H1 (cell line): ENCODE measurements at regions not wholly inside any gene's neighbourhood (a gene's known extent, or its start where the extent isn't known, plus 50 kb on each side); places are given as distances from the start of the nearest gene placed in this dataset.

Source experiments
- BCL11A ChIP-seq, 2 experiments: IDR thresholded peaks; one replicate each; pipeline ENCODE4 v1.6.1; 2011; ENCODE audit warnings: low read depth in 2 of 2, low read length in 2 of 2, mild to moderate bottlenecking in 2 of 2
- NRF1 ChIP-seq: IDR thresholded peaks from 2 replicates; pipeline ENCODE4 v1.6.1; 2011; ENCODE audit warnings: mild to moderate bottlenecking, low read depth, low read length, improper control_type of control experiment
- RAD21 ChIP-seq, 2 experiments: IDR thresholded peaks in 1 of 2; conservative IDR thresholded peaks in 1 of 2; 2 replicates each; pipeline ENCODE4 v1.6.1; 2011; ENCODE audit warnings: low read depth in 2 of 2, low read length in 2 of 2, improper control_type of control experiment in 1 of 2, inconsistent platforms in 1 of 2, mild to moderate bottlenecking in 1 of 2, moderate library complexity in 1 of 2
- SIN3A ChIP-seq, 2 experiments: IDR thresholded peaks in 1 of 2; conservative IDR thresholded peaks in 1 of 2; 2 replicates each; pipeline ENCODE4 v1.6.1; 2011 to 2012; ENCODE audit warnings: low read length in 2 of 2, improper control_type of control experiment in 1 of 2, low read depth in 1 of 2, mild to moderate bottlenecking in 1 of 2

DNA sequence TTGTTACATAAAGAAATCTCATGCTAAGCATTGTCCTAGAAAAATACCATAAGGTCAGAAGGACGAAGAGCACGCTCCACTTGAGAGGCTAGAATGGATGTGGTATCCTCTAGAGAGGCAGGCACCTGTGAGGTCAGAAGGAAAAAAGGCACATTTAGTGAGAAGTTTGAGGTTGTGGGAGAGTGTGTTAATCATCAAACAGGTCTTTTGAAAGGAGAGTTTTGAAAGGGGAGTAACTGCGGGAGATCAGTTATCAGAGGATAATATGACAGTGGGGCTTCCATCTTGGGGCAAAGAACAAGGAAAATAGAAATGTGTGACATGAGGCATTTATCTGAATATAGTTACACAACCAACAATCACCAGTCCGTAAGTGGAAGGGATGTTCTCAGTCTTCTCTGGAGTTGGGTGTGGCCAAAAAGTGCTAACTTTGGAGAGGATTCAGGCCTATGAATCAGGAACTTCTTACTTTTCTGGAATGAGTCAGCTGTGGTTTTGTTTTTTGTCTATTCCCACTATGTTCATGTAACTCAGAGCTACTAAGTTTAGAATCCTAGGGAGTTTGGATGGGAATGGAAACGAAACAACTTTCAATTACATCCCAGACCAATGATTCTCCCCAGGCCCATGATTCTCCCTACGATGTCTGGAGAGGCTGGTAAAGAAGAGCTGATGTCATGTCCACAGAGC lies 451.4 kb upstream of the ST6GAL2 start (continued):
- TF ChIP-seq SIN3A (conservative IDR thresholded peaks at IDR 0.05 in 1 of 2, IDR thresholded peaks at IDR 0.05 in 1 of 2; ENCODE audit: low read depth in 1 of 2, low read length in 2 of 2) = no peak
- TF ChIP-seq RAD21 (IDR thresholded peaks at IDR 0.05 in 1 of 2, conservative IDR thresholded peaks at IDR 0.05 in 1 of 2; ENCODE audit: low read depth in 2 of 2, low read length in 2 of 2) = no peak
- no peak for TF ChIP-seq NRF1
- no peak for TF ChIP-seq BCL11A (IDR thresholded peaks at IDR 0.05; ENCODE audit: low read depth in 2 of 2, low read length in 2 of 2)
